Fibroblast of the conjunctiva (primary cell): ENCODE measurements at regions not wholly inside any gene's neighbourhood (a gene's known extent, or its start where the extent isn't known, plus 50 kb on each side); places are given as distances from the start of the nearest gene placed in this dataset.
"Not testable (repeated sequence)": the region's sequence is repeated elsewhere in the genome, so short reads cannot be mapped to it uniquely, and the experiment has no call there.

Experiments used
- DNase-seq: peaks from one replicate; pipeline ENCODE4 v3.0.0-alpha.2; 2010; ENCODE audit warnings: low read depth

DNA sequence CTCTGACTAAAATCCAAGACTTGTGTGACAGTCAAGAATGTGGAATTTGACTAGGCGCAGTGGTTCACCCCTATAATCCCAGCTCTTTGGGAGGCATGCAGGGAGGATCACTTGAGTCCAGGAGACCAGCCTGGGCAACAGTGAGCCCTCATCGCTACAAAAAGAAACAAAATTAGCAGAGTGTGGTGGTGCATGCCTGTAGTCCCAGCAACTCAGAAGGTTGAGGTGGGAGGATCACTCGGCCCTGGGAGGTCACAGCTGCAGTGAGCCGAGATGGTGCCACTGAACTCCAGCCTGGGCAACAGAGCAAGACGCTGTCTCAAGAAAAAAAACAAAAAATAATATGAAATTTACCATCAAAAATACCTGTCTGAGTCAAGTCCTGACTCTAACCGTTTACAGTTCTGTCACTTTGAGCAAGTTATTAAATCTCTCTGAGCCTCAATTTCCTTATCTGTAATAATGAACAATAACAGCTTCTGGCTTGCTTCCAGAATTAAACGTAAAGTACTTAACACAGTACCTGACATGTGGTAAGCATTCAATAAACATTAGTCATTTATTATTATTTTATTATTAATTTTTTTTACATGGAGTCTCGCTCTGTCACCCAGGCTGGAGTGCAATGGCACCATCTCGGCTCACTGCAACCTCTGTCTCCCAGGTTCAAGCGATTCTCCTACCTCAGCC is 204.6 kb upstream of the TSC22D1 start:
- DNase-seq = no peak

DNA sequence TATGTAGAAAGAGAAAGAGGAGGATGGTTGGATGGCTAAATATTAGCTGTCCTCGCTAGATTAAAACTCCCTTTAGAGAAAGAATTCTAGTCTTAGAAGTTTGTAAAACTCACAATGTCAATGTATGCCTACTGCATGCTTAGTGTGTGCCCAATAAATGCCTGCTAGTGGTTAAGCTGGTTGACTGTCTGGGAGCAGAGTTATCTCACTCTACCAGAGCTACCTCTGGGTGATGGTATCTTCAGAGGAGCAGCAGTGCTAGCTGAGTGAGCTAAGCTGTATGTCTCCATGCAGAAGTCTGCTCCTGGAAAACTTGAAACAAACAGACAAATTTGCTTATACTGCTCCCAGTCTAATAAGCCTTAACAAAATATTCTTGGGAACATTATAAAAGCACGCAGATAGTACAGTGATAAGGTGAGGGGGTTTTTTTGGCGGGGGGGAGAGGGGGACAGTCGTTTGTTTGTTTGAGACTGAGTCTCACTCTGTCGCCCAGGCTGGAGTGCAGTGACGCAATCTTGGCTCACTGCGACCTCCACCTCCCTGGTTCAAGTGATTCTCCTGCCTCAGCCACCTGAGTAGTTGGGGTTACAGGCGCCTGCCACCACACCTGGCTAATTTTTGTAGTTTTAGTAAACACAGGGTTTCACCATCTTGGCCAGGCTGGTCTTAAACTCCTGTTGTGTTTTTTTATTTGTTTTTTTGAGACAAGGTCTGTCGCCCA is 202.8 kb upstream of the TSC22D1 start:
- DNase-seq = no peak

DNA sequence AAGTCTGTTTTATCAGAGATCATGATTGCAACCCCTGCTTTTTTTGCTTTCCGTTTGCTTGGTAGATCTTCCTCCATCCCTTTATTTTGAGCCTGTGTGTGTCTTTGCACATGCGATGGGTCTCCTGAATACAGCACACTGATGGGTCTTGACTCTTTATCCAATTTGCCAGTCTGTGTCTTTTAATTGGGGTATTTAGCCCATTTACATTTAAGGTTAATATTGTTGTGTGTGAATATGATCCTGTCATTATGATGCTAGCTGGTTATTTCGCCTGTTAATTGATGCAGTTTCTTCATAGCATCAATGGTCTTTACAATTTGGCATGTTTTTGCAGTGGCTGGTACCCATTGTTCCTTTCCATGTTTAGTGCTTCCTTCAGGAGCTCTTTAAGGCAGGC is 199.2 kb upstream of the TSC22D1 start:
- not testable (repeated sequence) for DNase-seq

DNA sequence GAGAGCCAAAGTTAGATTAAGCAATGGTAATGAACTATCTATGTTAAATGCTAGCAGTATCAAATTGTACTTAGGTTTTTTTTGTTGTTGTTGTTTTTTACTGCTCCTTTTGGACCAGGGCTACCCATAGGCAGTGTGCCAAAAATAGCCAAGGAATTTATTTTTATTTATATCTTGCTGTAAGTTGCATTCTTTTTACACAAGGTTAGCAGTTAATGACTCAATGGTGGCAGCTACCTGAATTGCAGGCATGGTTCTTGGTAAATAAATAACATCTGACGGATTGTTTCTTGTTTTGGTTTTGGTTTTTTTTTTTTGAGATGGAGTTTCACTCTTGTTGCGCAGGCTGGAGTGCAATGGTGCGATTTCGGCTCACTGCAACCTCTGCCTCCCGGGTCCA is 194.8 kb upstream of the TSC22D1 start:
- no peak for DNase-seq

DNA sequence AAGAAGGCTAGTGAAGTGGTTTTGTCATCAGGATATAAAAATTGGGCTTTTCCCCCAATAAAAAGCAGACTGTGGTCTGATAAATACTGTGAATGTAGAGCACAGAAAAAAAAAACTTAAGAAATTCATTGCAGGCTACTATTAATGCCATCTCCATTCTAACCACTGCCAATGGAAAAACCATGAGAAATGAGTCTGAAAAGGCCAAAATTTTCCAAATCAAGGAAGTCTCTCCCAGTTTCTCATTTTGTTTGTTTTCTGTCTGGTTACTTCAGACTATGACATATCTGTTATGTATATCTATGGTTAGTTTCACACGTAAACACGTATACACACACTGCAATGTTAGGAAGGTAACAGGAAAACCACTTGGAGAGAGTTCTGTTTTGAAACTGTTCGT is 193.6 kb upstream of the TSC22D1 start:
- no peak for DNase-seq

DNA sequence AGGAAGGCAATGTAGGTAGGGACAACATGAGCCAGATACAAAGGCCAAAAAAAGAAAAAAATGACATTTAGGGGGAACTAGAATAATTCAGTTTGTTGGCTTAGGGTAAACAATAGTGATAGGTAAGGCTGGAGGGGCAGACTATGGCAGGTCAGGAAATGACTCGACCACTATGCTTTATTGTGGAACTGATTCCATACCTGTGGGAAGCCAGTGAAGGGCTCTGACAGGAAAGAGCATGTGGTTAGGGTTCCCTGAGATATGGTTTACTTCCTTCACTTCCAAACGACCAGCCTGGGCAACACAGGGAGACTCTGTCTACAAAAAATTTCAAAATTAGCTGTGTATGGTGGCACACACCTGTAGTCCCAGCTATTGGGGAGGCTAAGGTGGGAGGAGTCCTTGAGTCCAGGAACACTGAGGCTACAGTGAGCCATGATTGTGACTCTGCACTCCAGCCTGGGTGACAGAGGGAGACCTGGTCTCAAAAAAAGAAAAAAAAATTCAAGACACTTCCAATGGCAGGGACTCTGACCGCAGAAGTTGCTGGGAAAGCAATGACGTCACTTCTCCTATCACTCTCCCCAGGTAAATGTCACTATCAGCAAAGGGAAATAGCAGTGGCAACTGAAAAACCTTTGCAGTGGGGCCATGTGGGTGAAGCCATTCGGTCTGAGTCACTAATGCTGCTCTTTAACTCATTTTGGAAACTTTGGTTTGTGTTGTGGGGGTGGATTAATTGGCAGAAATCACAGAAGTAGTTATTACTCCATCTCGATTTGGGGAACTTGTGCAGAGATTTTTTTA is 192.8 kb upstream of the TSC22D1 start:
- DNase-seq = no peak

DNA sequence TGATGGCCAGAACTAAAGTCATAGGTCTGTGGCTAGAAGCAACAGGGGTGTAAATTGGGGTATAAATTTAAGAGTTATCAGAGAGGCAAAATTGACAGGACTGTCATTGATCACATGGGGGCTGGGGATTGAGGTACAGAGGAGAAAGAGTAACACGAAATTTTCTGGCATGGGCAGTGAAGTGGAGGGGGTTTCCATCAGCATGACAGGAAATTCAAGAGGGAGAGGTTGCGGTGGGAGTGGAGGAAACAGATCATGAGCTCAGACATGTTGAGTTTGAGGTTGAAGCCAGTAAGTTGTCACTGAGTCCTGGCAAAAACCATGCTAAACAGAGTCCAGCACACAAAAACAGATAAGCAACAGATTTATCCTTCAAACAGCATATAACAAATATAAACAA is 192.1 kb upstream of the TSC22D1 start:
- no peak for DNase-seq

DNA sequence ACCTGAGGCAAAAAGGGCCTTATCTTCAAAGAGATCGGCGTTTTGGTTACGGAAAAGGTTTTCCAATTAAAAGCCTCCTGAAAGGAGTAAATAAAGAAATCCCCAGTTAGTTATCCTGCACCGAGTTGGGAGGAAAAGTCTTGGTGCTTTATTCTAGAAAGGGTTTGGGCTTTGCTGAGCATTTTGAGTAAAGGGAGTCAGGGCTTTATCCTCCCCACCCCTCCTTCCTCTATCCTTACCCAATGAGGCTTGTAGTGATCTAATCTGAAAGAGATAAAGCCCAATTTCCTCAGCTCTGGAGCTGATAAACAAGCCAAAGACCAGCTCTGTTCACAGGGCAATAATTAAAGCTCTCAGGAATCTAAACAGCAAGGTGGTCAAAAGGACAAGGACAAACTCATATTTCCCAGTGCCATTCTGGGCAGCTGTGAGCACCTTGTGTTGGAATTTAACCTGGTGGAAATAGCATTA is 188.9 kb upstream of the TSC22D1 start:
- no peak for DNase-seq

DNA sequence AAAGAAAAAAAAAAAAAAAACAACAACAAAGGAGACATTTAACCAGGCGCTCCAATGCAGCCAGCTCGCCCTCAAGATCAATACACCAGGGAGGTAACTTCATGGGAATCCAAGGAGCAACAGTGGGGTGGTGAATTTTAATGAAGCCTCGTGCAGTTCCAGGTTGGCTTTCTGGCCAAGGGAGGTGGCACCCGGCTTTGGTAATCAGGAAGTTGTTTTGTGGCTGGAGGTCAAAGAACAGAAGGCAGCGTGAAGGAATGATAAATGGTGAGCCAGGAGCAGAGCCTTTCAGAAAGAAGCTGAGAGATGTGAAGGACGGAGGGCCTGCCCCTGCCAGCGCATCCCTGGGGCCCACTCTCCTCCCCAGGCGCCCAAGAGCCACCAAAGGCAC is 188.2 kb upstream of the TSC22D1 start:
- no peak for DNase-seq

DNA sequence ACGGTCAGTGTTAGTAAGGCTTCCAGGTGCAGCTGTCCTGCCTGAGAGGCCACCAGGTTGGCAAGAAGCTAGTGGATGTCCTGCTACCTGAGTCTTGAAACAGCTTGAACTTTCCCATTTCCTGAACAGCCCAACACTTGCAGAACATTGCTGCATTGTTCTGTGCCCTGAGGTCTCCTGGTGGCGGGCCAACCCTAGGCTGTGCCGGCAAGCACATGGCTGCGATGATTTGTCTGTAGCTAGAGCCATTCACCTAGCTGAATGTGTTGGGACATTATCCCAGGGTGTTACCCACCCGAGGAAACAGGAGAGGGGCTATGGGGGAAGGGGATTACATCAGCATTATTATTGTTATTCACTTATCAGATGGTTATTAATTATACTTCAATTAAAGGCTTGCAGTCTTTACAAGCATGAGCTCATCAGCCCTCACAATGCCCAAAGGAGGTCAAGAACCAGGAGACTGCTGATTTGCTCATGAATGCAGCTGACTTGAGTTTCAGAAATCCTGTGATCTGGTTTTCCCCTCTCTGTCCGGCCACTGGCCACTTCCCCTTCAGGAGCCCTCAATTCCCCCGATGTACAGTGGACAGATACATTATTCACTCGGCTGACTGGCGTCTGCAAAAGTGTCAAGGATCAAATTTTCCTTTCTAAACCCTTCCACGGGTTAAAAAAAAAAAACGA is 187.6 kb upstream of the TSC22D1 start:
- DNase-seq = no peak

DNA sequence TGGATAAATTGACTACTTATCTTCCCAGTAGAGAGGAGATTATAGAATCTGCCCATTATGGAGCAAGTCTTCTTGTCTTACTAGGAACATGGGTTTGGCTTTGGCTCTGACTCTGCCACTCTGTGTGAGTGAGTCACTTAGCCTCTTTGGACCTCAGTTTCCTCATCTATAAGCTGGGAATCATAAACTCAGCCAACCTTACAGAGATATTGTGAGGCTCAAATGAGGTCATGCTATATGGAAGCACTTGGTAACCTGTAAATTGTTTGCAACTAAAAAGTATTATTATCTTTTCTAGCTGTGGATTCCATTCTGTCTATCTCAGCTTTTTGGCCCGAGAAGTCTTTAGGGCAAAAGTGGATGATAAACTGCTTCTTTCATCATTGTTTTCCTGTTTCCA is 186.8 kb upstream of the TSC22D1 start:
- DNase-seq = no peak

DNA sequence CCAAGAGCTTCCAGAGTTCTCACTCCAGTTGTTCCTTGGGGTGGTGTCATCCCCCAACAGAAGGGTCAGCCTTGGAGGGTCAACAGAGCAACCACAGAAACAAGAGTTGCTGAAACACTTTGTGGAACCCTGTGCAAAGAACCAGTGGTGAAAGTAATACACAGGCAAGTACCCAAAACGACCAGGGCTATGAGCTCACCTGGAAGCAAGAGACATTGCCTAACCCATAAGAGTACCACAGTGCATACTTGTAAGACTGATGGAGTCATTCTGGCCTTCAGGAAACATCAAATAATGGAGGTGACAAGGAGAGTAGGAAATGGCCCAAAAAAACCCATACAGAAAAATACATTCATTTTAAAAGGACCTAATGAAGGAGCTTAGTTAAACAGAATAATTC is 184.3 kb upstream of the TSC22D1 start:
- no peak for DNase-seq

DNA sequence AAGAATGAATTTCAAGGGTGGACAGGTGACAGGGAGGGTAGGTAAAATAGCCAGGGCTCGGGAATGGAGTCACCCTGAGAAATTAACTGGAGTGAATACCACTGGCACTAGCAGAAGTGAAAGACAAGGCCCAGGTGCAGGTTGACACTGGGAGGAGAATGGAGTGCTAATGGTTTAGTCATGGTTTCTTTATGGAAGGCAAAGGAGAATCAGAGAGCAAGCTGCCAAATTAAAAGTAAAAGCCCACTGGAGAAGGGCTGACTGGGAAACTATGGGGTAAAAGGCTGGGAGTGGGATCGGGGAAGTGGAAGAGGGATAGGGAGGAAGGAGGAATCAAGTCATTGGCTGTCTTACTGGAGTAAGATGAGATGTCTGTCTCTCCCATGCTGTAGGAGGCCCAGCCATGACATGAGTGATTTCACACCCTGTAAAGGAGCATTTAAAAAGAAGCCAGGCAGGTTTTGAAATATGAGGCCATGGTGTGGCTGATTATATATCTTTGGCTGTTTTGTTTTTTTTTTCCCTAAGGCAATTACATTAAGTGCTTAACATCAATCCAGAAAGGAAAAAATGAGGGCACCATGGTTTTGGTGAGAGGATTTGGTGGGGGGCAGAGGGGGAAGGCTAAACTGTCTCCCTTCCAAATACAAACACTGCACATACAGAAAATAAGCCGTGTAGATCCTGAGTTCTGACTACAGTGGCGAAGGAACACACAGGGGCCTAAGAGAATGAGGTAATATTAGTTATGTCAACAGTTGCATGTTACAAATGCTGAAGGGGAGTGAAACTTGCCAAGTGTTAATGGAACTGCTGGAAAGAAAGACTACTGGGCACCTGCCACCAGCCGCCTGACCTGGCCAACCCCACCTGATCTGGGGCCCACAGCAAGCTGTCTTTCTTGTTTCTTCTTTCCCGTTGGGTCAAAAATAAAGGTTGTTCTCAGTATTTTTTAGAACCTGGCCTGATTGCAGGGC is 183.5 kb upstream of the TSC22D1 start:
- DNase-seq = no peak

DNA sequence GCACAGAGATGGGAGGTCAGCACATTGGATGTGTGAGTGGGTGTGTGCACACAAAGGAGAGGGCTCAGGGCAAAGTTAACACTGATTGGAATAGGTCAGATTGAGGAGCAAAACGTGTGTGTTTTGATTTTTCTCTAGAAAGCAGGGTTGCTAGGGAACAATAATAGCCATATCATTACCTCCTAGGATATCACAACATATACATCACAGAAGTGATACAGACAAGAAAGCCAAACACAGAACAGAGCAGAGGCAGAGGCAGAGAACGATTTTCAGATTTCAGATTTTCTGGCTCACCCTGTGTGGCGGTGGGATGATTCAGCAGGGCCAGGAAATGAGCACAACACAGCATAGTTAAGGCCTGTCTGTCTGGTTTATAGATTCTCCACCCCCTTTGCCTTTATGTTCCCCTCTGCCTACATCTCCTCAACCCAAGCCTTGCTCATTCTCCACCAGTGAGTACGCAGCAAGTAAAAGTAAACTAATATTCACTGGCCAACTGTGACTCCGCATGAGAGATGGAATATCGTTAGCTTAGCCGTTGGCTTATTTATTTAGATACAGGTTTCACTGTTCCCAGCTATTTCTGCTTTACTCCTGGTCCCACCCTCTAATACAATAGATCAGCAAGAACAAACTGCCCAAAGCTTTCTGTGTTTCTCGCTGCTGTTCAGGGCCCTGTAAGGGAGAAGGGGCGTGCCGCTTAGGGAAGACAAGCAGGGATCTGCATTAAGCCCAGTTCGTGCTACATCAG is 182.7 kb upstream of the TSC22D1 start:
- peak; percentile 52 for DNase-seq

DNA sequence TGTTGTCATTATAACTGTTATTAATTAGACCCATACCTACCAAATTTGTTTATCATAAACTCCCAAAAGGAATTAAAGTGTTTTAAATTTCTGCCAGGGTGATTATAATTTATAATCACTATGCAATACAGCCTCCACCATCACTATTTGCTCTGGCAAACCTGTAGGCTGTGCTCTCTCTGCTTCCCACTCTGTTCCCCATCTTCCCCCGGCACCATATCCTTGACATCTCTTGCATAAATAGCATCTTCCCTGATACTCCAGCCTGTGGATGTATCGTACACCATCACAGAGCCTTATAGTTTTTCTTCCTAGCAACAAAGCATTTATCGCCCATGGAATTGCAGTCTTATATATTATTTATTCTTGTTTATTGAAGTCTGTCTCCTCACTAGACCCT is 181.5 kb upstream of the TSC22D1 start:
- DNase-seq = no peak

DNA sequence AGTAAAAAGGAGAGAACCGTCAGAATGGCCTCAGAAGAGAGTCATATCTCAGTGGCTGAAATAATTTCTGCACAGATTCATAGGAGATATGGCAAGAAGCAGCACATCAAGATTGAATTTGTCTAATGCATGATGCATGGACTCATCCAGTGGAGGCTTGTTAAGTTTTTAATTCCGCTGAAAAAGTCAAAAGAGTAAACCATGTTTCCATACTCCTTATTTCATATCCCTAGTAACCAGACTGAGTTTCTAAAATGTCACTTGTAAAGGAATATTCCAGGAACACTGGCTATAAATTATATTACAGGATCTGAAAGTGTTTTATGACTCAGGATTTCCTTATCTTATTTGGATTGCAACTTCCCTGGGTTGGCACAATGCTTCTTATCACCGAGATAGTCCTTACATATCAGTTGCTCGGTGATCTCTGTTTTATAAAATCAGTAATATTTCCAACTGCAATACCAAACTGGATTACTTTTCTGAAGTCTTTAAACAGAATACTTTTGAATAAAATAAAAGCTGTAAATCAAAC is 180.2 kb upstream of the TSC22D1 start:
- no peak for DNase-seq

DNA sequence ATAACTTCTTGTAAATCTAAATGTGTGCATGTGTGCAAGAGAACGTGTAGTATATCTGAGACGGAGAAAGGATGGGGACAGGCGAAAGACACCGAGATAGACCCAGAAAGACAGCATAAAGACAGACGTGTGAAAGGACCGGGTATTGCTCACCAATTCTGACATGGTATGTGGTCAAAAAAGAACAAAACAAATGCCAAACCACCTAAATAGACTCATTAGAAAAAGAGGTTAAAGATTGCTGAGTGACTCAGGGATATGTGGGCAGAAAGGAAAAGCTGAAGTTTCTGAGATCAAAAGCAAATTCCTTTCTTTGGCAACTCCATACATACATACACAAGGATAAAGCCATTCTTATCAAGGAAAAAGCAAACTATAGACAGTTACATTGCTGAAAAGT is 179.7 kb upstream of the TSC22D1 start:
- no peak for DNase-seq

DNA sequence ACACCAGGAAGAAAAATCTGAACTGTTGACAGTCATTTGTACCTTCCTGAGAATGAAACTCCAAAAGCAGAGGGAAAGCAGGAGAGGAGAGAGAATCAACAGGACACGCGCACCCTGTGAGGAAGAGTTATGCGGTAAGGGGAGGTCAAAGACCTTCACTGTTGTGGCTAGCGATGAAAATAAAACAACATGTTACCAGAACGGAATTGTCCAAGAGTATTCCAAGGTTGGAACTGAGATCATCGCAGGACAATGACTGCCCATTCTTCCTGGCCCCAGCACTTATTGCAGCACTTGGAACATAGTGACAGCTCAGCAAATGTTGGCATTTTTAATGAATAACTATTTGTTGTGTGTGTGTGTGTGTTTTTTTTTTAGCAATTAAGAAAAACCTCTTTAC is 176.0 kb upstream of the TSC22D1 start:
- DNase-seq = no peak

DNA sequence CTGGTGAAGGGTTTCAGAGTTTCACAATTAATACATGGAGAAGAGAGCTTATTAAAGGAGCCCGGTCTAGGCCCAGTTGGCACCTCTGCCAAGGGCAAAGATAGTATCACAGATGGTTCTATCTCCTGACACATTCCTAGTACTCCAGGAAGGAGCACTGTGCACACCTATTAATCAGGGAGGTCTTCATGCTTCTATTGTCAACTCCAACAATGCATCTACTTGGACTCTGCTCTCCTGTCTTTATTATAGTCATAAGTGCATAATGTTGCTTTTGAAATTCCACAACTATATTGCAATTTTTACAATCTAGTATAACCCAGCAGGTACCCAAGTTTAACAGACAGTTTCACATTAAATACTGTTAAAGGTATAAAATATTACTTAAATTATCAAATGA is 174.5 kb upstream of the TSC22D1 start:
- no peak for DNase-seq

DNA sequence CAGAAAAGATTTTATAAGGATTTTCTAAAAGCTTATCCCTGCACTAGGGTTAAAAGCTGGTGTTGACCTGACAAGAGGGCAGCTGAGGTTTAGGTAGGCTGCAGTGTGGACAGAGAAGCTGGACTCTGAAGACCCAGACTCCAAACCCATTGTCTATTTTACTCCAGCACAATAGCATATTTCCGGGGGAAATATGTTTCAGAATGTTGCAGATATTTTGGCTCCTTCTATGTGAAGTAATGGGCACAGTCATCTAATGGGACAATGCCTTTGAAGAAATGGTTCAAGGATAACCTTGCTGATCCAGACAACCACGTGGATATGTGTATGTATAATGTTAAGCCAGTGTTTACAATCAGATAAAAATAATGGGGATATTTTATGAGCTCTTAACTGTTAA is 173.8 kb upstream of the TSC22D1 start:
- DNase-seq = no peak
